ENCODE measurements at regions not wholly inside any gene's neighbourhood (a gene's known extent, or its start where the extent isn't known, plus 50 kb on each side); places are given as distances from the start of the nearest gene placed in this dataset.

DNA sequence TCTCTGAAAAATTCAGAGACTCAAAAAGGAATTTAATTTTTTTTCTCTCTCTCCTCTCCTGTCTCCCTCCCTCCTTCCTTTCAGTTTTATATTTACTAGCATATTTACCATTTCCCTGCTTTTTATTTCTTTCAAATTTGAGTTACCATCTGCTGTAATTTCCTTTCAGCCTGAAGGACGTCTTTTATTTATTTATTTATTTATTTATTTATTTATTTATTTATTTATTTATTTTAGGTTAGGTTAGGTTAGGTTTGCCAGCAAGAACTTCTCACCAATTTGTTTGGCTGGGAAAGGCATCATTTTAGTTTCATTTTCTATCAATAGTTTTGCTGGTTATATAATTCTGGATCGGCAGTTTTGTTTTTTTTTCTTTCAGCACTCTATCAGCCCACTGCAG is 231.7 kb upstream of the ZRANB2 start:
- TF ChIP-seq, protein P1, sequence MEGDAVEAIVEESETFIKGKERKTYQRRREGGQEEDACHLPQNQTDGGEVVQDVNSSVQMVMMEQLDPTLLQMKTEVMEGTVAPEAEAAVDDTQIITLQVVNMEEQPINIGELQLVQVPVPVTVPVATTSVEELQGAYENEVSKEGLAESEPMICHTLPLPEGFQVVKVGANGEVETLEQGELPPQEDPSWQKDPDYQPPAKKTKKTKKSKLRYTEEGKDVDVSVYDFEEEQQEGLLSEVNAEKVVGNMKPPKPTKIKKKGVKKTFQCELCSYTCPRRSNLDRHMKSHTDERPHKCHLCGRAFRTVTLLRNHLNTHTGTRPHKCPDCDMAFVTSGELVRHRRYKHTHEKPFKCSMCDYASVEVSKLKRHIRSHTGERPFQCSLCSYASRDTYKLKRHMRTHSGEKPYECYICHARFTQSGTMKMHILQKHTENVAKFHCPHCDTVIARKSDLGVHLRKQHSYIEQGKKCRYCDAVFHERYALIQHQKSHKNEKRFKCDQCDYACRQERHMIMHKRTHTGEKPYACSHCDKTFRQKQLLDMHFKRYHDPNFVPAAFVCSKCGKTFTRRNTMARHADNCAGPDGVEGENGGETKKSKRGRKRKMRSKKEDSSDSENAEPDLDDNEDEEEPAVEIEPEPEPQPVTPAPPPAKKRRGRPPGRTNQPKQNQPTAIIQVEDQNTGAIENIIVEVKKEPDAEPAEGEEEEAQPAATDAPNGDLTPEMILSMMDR (IDR thresholded peaks at IDR 0.05; ENCODE audit: partially characterized antibody, unreplicated experiment), result no peak
- peak overlapping the region; percentile 45 for H3K4me3 Mint-ChIP-seq (ENCODE audit: unreplicated experiment)
- no peak for DNase-seq
- H3K9me3 Mint-ChIP-seq (ENCODE audit: unreplicated experiment), result no peaks in the 10 kb centered on the region
- H3K27me3 Mint-ChIP-seq (ENCODE audit: unreplicated experiment), result no peaks in the 10 kb centered on the region
- H3K36me3 Mint-ChIP-seq (ENCODE audit: unreplicated experiment), result no peaks in the 10 kb centered on the region
- peaks cover 10% of the 10 kb centered on the region for H3K4me1 Mint-ChIP-seq (ENCODE audit: low read depth, unreplicated experiment)
- H3K27ac Mint-ChIP-seq (ENCODE audit: unreplicated experiment), result no peak overlapping the region

DNA sequence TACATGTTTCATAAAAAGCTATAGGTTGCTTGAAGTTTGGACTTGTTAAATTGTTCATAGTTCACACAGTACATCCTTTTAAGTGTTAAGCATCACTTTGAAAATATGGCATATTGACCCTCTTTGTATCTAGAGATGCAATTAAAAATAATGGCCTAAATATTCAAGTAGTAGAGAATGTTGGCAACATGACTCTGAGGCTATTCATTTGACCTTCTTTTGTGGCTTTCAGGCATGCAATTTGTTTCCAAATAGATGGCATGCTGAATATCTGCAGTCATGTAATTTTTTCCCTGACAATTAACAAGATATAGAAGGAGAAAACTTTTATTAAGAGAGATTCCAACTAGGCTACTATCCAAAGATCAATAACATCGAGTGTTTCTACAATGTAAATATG is 230.5 kb upstream of the ZRANB2 start:
- no peaks in the 10 kb centered on the region for H3K9me3 Mint-ChIP-seq (ENCODE audit: unreplicated experiment)
- peaks cover 17% of the 10 kb centered on the region for H3K4me1 Mint-ChIP-seq (ENCODE audit: low read depth, unreplicated experiment)
- H3K4me3 Mint-ChIP-seq (ENCODE audit: unreplicated experiment), result no peak overlapping the region
- H3K36me3 Mint-ChIP-seq (ENCODE audit: unreplicated experiment), result no peaks in the 10 kb centered on the region
- no peak overlapping the region for H3K27ac Mint-ChIP-seq (ENCODE audit: unreplicated experiment)
- TF ChIP-seq, protein P1 (IDR thresholded peaks at IDR 0.05; ENCODE audit: partially characterized antibody, unreplicated experiment), result no peak
- DNase-seq, result no peak
- no peaks in the 10 kb centered on the region for H3K27me3 Mint-ChIP-seq (ENCODE audit: unreplicated experiment)

- peaks cover 21% of the 10 kb centered on the region for H3K4me1 Mint-ChIP-seq (ENCODE audit: low read depth, unreplicated experiment)
- H3K9me3 Mint-ChIP-seq (ENCODE audit: unreplicated experiment), result no peaks in the 10 kb centered on the region
- no peaks in the 10 kb centered on the region for H3K27me3 Mint-ChIP-seq (ENCODE audit: unreplicated experiment)
- H3K36me3 Mint-ChIP-seq (ENCODE audit: unreplicated experiment), result no peaks in the 10 kb centered on the region
- TF ChIP-seq, protein P1 (IDR thresholded peaks at IDR 0.05; ENCODE audit: partially characterized antibody, unreplicated experiment), result no peak
- H3K4me3 Mint-ChIP-seq (ENCODE audit: unreplicated experiment), result no peak overlapping the region
- H3K27ac Mint-ChIP-seq (ENCODE audit: unreplicated experiment), result peak overlapping the region; percentile 76
- DNase-seq, result peak; percentile 23
These were observed 226.6 kb upstream of the ZRANB2 start for GRCh38 chr1:71307451-71307850.

DNA sequence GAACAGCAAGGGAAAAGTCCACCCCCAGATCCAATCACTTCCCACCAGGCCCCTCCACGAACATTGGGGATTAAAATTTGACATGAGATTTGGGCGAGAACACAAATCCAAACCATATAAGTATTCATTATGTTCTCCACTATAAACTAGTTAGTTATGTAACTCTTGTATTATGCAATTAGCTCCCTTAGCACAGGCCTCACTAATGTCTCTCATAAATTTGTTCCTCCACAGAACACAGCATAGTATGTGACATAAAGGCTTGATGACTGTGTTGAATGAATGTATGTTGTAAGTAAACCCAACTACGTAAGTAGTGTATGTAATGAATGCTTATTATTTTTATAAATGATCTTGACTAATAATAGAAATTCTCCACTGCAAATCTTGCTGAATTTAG is 223.3 kb upstream of the ZRANB2 start:
- Mint-ChIP-seq H3K27ac (ENCODE audit: unreplicated experiment) (no peak overlapping the region), H3K9me3 (ENCODE audit: unreplicated experiment) (no peaks in the 10 kb centered on the region), H3K27me3 (ENCODE audit: unreplicated experiment) (no peaks in the 10 kb centered on the region), H3K4me3 (ENCODE audit: unreplicated experiment) (no peak overlapping the region), H3K4me1 (ENCODE audit: low read depth, unreplicated experiment) (peaks cover 16% of the 10 kb centered on the region), H3K36me3 (ENCODE audit: unreplicated experiment) (no peaks in the 10 kb centered on the region)
- no peak for DNase-seq
- TF ChIP-seq, protein P1 (IDR thresholded peaks at IDR 0.05; ENCODE audit: partially characterized antibody, unreplicated experiment), result no peak

GRCh38 chr1:71303617-71304041 is 222.8 kb upstream of the ZRANB2 start:
- Mint-ChIP-seq H3K27ac (ENCODE audit: unreplicated experiment) (no peak overlapping the region), H3K27me3 (ENCODE audit: unreplicated experiment) (no peaks in the 10 kb centered on the region), H3K9me3 (ENCODE audit: unreplicated experiment) (no peaks in the 10 kb centered on the region), H3K36me3 (ENCODE audit: unreplicated experiment) (no peaks in the 10 kb centered on the region), H3K4me3 (ENCODE audit: unreplicated experiment) (no peak overlapping the region), H3K4me1 (ENCODE audit: low read depth, unreplicated experiment) (peaks cover 16% of the 10 kb centered on the region)
- TF ChIP-seq, protein P1 (IDR thresholded peaks at IDR 0.05; ENCODE audit: partially characterized antibody, unreplicated experiment), result no peak
- no peak for DNase-seq

Data from glutamatergic neuron (in vitro differentiated cells).